ENCODE measurements at regions not wholly inside any gene's neighbourhood (a gene's known extent, or its start where the extent isn't known, plus 50 kb on each side); places are given as distances from the start of the nearest gene placed in this dataset.

DNA sequence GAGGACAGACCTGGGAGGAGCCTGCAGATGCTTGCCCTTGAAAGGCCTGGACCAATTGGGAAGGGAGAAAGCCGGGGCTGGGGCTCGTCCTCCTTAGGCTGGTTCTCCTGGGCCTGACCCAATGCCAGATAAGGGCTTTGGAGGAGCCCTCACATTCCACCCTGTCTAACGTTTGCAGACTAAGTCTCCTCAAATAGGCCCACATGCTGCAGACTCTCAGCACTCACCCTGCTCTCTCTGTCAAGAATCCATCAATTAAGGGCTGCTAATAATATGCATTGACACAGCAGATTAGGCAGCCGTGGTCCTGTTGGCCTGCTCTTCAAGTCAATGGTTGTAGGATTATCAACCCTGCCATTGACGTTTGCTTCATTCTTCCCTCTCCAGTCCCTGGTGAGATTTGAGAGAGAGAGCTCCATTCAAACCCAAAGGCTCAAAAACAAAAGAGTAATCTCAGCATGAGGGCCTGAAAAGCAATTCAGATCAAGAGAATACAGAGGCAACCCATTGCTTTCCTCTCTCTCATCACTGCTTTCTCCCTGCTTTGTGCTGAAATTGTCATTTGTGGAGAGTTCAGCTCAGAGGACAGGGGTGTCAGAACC lies 167.6 kb downstream of the INSIG2 start:
- no peak overlapping the region for H3K4me3 ChIP-seq (ENCODE audit: low read depth, low read length)
- no peaks in the 10 kb centered on the region for H3K27me3 ChIP-seq (replicated peaks)
- in situ Hi-C loops (cut with HindIII; ENCODE audit: low pct_ligation_motif_present, low sequenced_read_pairs): no loop called here
- no peak for DNase-seq
- no peak overlapping the region for H3K27ac ChIP-seq
- TF ChIP-seq, protein P1, sequence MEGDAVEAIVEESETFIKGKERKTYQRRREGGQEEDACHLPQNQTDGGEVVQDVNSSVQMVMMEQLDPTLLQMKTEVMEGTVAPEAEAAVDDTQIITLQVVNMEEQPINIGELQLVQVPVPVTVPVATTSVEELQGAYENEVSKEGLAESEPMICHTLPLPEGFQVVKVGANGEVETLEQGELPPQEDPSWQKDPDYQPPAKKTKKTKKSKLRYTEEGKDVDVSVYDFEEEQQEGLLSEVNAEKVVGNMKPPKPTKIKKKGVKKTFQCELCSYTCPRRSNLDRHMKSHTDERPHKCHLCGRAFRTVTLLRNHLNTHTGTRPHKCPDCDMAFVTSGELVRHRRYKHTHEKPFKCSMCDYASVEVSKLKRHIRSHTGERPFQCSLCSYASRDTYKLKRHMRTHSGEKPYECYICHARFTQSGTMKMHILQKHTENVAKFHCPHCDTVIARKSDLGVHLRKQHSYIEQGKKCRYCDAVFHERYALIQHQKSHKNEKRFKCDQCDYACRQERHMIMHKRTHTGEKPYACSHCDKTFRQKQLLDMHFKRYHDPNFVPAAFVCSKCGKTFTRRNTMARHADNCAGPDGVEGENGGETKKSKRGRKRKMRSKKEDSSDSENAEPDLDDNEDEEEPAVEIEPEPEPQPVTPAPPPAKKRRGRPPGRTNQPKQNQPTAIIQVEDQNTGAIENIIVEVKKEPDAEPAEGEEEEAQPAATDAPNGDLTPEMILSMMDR (IDR thresholded peaks at IDR 0.05; ENCODE audit: low read depth, low read length, missing control alignments): no peak
- H3K36me3 ChIP-seq (replicated peaks): no peaks in the 10 kb centered on the region

DNA sequence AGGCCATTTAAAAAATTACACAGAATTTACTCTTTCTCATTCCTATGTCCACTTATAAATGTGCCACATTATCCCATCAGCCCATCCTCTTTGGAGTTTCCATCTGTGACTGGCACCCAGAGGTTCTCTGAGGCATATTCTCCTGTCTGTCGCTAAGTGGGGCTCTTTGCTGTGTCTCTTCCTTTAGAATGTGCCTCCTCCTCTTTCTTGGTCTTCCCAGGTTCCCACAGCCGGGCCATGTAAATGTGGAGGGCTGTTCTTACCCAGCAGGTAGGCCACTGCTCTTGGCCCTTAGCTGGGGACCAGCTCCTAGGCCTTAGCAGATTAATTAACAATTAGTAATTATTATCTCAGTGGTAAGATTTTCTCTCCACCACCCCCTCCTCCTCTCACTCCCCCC lies 167.0 kb downstream of the INSIG2 start:
- Histone ChIP-seq H3K27ac (no peak overlapping the region), H3K36me3 (replicated peaks) (no peaks in the 10 kb centered on the region), H3K4me3 (ENCODE audit: low read depth, low read length) (no peak overlapping the region), H3K27me3 (replicated peaks) (no peaks in the 10 kb centered on the region)
- TF ChIP-seq, protein P1 (IDR thresholded peaks at IDR 0.05; ENCODE audit: low read depth, low read length, missing control alignments): no peak
- no peak for DNase-seq
- in situ Hi-C loops (cut with HindIII; ENCODE audit: low pct_ligation_motif_present, low sequenced_read_pairs): no loop called here

DNA sequence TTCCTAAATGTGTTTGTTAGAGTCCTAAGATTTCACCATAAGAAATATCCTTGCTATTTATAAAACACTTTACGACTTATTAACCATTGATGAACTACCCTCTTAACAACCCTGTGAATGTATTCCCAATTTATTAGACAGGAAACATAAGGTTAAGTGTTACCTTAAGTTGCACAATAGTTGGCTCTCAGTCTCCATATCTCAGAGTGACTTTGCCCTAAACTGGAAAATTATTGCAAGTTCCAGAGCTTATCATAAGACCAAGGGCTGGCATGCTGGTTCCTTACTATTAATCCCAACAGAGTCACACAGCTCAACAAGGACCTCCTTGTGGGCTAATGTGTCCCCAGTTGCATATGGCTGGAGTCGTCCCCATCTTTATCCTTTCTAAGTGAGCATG lies 165.8 kb downstream of the INSIG2 start:
- in situ Hi-C loops (cut with HindIII; ENCODE audit: low pct_ligation_motif_present, low sequenced_read_pairs): no loop called here
- Histone ChIP-seq H3K4me3 (ENCODE audit: low read depth, low read length) (no peak overlapping the region), H3K36me3 (replicated peaks) (no peaks in the 10 kb centered on the region), H3K27me3 (replicated peaks) (no peaks in the 10 kb centered on the region), H3K27ac (no peak overlapping the region)
- TF ChIP-seq, protein P1 (IDR thresholded peaks at IDR 0.05; ENCODE audit: low read depth, low read length, missing control alignments): no peak
- no peak for DNase-seq

DNA sequence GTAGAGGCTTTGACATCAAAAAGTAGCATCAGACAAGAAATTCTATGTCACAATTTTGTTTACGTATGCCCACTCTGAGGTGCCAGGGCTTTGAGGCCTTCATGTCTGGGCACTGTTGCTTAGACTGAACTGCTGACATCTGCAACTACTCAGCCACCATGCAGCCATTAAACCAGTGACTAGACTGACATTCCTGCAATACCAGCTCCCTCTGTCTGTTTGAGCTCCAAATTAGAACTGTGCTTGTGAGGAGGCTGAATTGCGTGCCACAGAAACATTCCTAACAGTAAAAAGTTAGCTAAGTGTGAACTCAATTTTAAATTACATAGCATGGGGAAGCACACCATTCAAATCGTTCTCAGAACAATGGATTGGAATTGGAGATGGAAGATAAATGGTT lies 163.2 kb downstream of the INSIG2 start:
- Histone ChIP-seq H3K4me3 (ENCODE audit: low read depth, low read length) (no peak overlapping the region), H3K36me3 (replicated peaks) (no peaks in the 10 kb centered on the region), H3K27me3 (replicated peaks) (no peaks in the 10 kb centered on the region), H3K27ac (no peak overlapping the region)
- in situ Hi-C loops (cut with HindIII; ENCODE audit: low pct_ligation_motif_present, low sequenced_read_pairs): no loop called here
- TF ChIP-seq, protein P1 (IDR thresholded peaks at IDR 0.05; ENCODE audit: low read depth, low read length, missing control alignments): no peak
- no peak for DNase-seq

DNA sequence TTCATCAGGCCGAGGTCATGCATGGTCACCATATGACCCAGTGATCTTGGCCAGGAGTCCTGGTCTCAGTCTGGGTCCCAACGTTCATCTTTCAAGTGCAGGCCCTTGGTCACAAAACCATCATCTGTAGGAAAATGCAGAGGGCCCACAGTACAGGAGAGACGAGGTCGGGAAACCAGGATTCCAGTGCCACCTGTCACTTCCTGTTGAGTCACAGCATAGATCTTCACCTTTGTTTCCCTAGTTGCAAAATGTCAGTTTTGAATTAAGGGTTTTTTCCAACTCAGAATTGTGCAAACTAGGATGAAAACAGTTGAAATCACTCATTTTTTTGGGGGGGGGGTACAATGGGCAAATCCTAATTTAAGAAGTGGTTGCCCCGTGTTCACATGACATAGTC lies 162.2 kb downstream of the INSIG2 start:
- H3K36me3 ChIP-seq (replicated peaks): no peaks in the 10 kb centered on the region
- no peak for DNase-seq
- in situ Hi-C loops (cut with HindIII; ENCODE audit: low pct_ligation_motif_present, low sequenced_read_pairs): no loop called here
- H3K27ac ChIP-seq: no peak overlapping the region
- TF ChIP-seq, protein P1 (IDR thresholded peaks at IDR 0.05; ENCODE audit: low read depth, low read length, missing control alignments): no peak
- no peak overlapping the region for H3K4me3 ChIP-seq (ENCODE audit: low read depth, low read length)
- no peaks in the 10 kb centered on the region for H3K27me3 ChIP-seq (replicated peaks)

DNA sequence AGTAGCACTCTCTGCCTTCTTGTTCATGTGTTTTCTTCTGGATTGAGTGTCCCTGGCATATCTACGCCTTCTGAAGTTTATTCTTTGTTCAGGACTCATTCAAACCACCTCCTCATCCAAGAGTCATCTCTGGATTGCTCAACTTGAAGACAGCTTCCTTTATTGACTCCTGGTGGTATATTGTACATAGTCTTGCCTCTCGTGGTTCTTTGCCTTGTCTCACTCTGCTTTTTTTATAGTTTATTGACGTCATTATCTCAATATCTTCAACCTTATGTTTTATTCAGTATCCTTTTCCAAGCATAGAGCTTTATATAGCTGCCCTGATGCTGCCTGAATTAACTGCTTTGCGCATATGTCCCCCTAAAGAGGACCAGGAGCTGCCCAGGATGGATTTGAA lies 161.7 kb downstream of the INSIG2 start:
- TF ChIP-seq, protein P1 (IDR thresholded peaks at IDR 0.05; ENCODE audit: low read depth, low read length, missing control alignments): no peak
- in situ Hi-C loops (cut with HindIII; ENCODE audit: low pct_ligation_motif_present, low sequenced_read_pairs): no loop called here
- H3K27ac ChIP-seq: no peak overlapping the region
- H3K4me3 ChIP-seq (ENCODE audit: low read depth, low read length): no peak overlapping the region
- no peak for DNase-seq
- no peaks in the 10 kb centered on the region for H3K27me3 ChIP-seq (replicated peaks)
- H3K36me3 ChIP-seq (replicated peaks): no peaks in the 10 kb centered on the region
